HFFc6 (cell line): ENCODE measurements at regions not wholly inside any gene's neighbourhood (a gene's known extent, or its start where the extent isn't known, plus 50 kb on each side); places are given as distances from the start of the nearest gene placed in this dataset.
"Not testable (repeated sequence)": the region's sequence is repeated elsewhere in the genome, so short reads cannot be mapped to it uniquely, and the experiment has no call there.

ENCODE experiments used
- DNase-seq: peaks from one replicate; pipeline ENCODE4 v3.0.0-alpha.2; 2018
- H3K27ac Mint-ChIP-seq: 2 replicates; pipeline ENCODE4 v1.8.0; 2020; ENCODE audit warnings: mild to moderate bottlenecking, mixed read lengths
- H3K27me3 Mint-ChIP-seq: 2 replicates; pipeline ENCODE4 v1.8.0; 2021; ENCODE audit warnings: mild to moderate bottlenecking, moderate library complexity, mixed read lengths; ENCODE audit not compliant: insufficient read depth
- H3K36me3 Mint-ChIP-seq: 2 replicates; pipeline ENCODE4 v1.8.0; 2021; ENCODE audit warnings: low read depth, mixed read lengths
- H3K4me1 Mint-ChIP-seq: 2 replicates; pipeline ENCODE4 v1.8.0; 2020; ENCODE audit warnings: low read depth, mixed read lengths
- H3K4me3 Mint-ChIP-seq: 2 replicates; pipeline ENCODE4 v1.8.0; 2020; ENCODE audit warnings: mild to moderate bottlenecking, moderate library complexity, mixed read lengths
- H3K9me3 Mint-ChIP-seq: 2 replicates; pipeline ENCODE4 v1.8.0; 2020; ENCODE audit warnings: mild to moderate bottlenecking, mixed read lengths

DNA sequence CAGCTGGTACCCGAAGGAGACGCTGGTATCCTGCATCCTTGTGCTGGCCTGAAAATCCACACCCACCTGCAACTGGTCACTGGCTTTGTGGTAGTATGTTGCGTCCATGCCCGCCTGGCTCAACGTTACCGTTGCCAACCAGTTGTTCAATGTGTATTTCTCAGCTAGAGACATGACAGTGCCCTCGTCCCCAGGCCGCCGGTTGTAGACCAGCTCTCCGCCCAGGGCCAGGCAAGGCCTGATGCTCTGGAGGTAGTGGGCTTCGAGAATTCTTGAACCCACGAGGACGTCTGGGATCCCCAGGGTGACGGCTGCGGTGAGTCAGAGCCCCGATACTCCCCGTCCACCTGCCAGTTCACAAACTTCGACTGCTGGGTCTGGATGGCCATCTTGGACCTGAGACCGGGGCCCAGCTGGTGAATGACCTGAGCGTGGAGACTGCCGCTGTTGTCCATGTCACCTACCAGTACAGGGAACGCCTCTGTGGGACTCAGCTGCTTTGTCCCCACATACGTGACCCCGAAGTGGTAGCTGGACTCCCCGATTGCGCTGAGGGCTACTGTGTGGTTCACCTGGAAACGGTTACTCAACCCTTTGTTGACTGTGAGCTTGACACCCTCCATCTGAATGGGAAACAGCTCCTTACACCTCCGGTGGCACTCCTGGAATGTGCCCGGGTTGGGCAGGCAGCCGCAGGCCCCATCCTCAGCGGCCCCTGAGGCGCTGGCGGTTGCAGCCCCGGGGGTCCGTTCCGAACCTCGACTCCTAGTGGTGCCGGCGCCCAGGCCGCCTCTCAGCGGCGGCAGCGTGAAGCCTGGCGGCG lies 165.0 kb downstream of the POTEM start:
- H3K4me1 Mint-ChIP-seq: not testable (repeated sequence)

DNA sequence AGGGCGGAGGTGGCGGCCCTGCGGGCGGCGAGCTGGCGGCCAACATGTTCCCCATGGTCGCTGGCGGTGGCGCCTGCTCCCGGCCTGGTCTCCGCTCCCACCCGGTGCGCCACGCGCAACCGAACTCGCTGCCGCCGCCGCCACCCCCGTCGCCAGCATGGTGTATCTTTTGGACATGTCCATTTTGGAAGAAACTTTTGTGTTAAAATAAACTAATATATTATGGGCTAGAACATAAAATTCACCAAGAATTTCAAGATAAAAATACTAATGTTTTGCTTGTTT lies 165.5 kb downstream of the POTEM start:
- H3K9me3 Mint-ChIP-seq, H3K4me1 Mint-ChIP-seq, H3K36me3 Mint-ChIP-seq: not testable (repeated sequence)

More for the DNA sequence above, 165.0 kb downstream of the POTEM start:
- not testable (repeated sequence) for H3K27me3 Mint-ChIP-seq, H3K4me3 Mint-ChIP-seq, H3K9me3 Mint-ChIP-seq, H3K36me3 Mint-ChIP-seq, DNase-seq, H3K27ac Mint-ChIP-seq

DNA sequence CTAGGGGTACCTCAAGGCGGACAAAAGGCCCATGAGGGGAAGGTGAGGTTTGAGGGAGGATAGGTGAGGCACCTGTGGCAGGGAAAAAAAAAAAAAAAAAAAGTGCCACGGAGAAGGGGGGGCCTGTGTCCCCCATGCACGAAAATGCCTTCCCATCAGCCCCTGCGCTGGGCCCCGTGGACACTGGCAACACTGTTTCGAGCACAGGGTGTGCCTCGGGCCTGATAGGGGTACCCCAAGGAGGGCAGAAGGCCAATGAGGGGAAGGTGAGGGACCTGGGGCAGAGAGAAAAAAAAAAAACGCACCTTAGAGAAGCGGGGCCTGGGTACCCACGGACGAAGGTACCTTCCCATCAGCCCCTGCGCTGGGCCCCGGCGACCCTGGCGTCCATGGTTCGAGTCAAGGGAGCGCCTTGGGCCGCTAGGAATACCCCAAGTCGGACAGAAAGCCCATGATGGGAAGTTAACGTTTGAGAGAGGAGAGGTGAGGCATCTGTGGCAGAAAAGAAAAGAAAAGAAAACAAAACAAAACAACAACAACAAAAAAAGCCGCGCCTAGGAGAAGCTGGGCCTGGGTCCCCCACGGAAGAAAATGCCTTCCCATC lies 190.0 kb downstream of the POTEM start:
- not testable (repeated sequence) for H3K9me3 Mint-ChIP-seq, H3K27ac Mint-ChIP-seq, H3K4me3 Mint-ChIP-seq, H3K4me1 Mint-ChIP-seq, H3K27me3 Mint-ChIP-seq, H3K36me3 Mint-ChIP-seq, DNase-seq

More for the DNA sequence above, 165.5 kb downstream of the POTEM start:
- not testable (repeated sequence) for H3K27ac Mint-ChIP-seq, H3K4me3 Mint-ChIP-seq, H3K27me3 Mint-ChIP-seq, DNase-seq

DNA sequence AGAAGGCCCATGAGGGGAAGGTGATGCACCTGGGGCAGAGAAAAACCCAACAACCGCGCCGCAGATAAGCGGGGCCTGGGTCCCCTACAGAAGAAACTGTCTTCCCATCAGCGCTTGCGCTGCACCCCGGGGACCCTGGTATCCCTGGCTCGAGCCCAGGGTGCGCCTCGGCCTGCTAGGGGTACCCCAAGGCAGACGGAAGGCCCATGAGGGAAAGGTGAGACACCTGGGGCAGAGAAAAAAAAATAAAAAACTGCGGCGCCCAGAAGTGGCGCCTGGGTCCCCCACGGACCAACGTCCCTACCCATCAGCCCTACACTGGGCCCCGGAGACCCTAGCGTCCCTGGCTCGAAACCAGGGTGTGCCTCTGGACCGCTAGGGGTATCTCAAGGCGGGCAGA lies 190.8 kb downstream of the POTEM start:
- H3K4me3 Mint-ChIP-seq, DNase-seq, H3K9me3 Mint-ChIP-seq, H3K27ac Mint-ChIP-seq, H3K4me1 Mint-ChIP-seq, H3K27me3 Mint-ChIP-seq, H3K36me3 Mint-ChIP-seq: not testable (repeated sequence)

DNA sequence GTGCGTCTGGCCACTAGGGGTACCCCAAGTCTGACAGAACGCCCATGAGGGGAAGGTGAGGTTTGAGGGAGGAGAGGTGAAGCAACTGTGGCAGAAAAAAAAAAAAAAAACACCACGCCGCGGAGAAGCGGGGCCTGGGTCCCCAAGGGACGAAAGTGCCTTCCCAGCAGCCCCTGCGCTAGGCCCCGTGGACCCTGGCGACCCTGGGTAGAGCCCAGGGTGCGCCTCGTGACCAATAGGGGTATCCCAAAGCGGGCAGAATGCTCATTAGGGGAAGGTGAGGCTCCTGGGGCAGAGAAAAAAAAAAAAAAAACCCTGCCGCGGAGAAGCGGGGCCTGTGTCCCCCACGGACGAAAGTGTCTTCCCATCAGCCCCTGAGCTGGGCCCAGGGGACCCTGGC lies 191.4 kb downstream of the POTEM start:
- H3K9me3 Mint-ChIP-seq, DNase-seq, H3K4me3 Mint-ChIP-seq, H3K4me1 Mint-ChIP-seq, H3K36me3 Mint-ChIP-seq, H3K27ac Mint-ChIP-seq, H3K27me3 Mint-ChIP-seq: not testable (repeated sequence)

DNA sequence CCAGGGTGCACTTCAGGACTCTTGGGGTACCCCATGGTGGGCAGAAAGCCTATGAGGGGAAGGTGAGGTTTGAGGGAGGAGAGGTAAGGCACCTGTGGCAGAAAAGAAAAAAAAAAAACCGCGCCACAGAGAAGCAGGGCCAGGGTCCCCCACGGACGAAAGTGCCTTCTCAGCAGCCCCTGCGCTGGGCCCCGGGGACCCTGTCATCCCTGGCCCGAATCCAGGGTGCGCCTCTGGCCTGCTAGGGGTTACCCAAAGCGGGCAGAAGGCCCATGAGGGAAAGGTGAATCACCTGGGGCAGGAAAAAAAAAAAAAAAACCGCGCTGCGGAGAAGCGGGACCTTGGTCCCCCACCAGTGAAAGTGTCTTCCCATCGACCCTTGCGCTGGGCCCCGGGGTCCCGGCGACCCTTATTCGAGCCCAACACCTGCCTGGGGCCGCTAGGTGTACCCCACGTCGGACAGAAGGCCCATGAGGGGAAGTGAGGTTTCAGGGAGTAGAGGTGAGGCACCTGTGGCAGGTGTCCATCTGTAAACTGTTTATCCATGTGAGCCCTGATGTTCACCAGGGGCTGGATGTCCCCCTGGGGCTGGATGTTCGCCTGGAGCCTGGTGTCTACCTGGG lies 191.9 kb downstream of the POTEM start:
- not testable (repeated sequence) for H3K27ac Mint-ChIP-seq, H3K27me3 Mint-ChIP-seq, H3K36me3 Mint-ChIP-seq, DNase-seq, H3K4me1 Mint-ChIP-seq, H3K4me3 Mint-ChIP-seq, H3K9me3 Mint-ChIP-seq

DNA sequence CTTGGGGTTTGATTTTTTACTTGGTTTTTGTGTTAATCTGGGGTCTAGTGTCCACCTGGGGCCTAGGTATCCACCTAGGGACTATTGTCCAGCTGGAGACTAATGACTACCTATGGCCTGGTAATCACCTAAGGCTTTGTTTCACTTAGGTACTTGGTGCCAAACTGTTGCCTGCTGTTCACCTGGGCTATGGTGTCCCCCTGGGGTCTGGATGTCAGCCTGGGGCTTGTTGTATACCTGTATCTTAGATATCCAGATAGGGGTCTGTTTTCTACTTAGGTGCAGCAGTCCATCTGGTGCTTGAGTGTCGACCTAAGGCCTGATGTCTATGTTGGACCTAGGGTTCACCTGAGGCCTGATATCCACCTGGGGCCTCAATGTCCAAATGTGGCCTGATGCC lies 193.1 kb downstream of the POTEM start:
- DNase-seq, H3K4me1 Mint-ChIP-seq, H3K9me3 Mint-ChIP-seq, H3K27ac Mint-ChIP-seq, H3K27me3 Mint-ChIP-seq, H3K36me3 Mint-ChIP-seq, H3K4me3 Mint-ChIP-seq: not testable (repeated sequence)

DNA sequence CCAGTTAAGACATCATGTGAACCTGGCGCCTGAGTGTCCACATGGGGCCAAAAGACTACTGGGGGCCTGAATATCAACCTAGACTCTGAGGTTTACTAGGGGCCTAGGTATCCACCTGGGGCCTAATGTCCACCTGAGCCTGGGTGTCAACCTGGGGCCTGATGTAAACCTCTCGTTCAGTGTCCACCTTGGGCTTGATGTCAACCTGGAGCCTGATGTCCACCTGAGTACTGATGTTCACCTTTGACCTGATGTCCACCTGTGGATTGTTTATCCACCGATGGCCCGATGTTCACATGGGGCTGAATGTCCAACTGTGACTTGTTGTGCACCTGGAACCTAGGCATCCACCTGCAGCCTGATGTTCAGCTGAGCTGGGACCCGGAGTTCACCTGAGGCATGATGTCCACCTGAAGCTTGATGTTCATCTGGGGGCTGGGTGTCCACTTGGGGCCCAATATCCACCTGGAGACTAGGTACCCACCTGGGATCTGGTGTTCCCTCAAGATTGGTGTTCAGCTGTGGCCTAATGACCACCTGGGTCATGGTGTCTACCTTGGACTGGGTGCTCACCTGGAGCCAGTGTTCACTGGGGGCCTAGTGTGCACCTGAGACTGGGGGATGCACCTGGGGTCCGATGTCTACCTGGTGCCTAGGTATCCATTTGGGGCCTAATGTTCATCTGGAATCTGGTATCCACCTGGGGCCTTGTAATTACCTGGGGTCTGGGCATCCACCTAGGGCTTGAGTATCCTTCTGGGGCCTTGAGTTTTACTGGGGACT lies 194.2 kb downstream of the POTEM start:
- not testable (repeated sequence) for H3K4me1 Mint-ChIP-seq, H3K27ac Mint-ChIP-seq, DNase-seq, H3K4me3 Mint-ChIP-seq, H3K9me3 Mint-ChIP-seq, H3K27me3 Mint-ChIP-seq, H3K36me3 Mint-ChIP-seq

DNA sequence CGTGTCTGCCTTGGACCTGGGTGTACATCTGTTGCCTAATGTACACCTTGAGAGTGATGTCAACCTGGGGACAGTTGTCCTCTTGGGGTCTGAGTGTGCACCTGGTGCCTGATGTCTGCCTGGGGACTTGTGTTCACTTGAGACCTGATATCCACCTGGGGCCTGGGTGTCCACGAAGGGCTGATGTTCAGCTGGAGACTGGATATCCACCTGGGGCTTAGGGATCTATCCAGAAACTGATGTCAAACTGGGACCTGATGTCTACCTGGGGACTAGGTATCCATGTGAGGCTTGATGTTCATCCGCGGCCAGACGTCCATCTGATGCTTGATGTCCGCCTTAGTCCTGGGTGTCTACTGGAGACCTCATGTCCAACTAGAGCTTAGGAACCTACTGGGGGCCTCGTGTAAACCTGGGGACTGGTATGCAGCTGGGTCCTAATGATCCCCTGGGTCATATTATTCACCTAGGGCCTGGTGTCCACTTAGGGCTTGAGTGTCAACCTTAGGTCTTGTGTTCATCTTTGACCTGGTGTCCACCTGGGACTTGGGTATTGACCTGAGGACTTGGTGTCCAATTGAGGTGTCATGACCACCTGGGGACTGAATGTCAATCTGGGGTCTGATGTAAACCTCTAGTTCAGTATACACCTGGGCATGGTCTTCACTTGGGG lies 194.9 kb downstream of the POTEM start:
- DNase-seq, H3K9me3 Mint-ChIP-seq, H3K36me3 Mint-ChIP-seq, H3K4me3 Mint-ChIP-seq, H3K27ac Mint-ChIP-seq, H3K4me1 Mint-ChIP-seq, H3K27me3 Mint-ChIP-seq: not testable (repeated sequence)

DNA sequence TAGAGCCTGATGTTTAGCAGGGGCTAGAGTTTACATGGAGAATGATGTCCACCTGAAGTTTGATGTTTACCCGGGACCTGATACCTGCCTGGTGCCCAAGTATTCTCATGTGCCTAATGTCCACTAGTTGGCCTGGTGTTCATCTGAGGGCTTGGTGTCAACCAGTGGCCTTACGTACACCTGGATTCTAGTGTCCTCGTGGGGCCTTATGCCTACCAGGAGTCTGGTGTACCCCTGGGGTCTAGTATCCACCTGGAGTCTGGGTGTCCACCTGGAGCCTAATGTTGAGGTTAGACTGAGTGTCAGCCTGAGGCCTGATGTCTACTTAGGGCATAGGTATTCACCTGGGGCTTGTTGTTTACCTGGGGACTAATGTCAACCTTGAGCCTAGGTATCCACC lies 195.7 kb downstream of the POTEM start:
- not testable (repeated sequence) for H3K27me3 Mint-ChIP-seq, H3K36me3 Mint-ChIP-seq, DNase-seq, H3K4me1 Mint-ChIP-seq, H3K4me3 Mint-ChIP-seq, H3K27ac Mint-ChIP-seq
- H3K9me3 Mint-ChIP-seq: peaks cover 15% of the 10 kb centered on the region

DNA sequence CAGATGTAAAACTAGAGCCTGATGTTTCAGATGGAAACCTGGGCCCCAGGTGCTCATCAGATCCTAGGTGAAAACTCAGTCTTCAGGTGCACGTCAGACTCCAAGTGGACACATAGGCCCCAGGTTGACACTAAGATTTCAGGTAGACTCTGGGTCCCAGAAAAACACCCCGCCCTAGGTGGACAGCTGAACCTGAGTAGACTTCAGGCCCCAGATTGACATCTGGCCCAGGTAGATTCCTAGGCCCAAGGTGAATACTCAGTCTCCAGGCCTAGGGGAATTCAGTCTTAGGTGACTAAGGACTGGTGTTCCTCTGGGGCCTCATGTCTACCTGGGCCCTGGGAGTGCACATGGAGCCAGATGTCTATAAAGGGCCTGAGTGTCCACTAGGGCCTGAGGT lies 196.7 kb downstream of the POTEM start:
- not testable (repeated sequence) for DNase-seq, H3K36me3 Mint-ChIP-seq, H3K4me1 Mint-ChIP-seq, H3K4me3 Mint-ChIP-seq, H3K27me3 Mint-ChIP-seq, H3K27ac Mint-ChIP-seq
- peaks cover 22% of the 10 kb centered on the region for H3K9me3 Mint-ChIP-seq

DNA sequence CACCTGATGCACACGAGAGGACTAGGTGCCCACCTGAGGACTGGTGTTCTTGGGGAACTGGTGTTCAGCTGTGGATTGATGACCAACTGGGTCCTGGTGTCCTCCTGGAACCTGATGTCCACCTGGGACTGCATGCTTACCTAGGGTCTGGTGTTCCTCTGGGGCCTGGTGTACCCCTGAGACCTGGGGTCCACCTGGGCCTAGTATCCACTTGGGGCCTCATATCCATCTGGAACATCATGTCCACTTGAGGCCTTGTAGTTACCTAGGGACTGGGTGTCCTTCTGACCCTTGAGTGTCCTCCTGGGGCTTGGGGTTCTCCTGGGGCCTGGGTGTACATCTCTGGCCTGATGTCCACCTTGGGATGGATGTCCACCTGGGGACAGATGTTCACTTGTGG lies 197.2 kb downstream of the POTEM start:
- not testable (repeated sequence) for H3K27me3 Mint-ChIP-seq, H3K36me3 Mint-ChIP-seq, H3K27ac Mint-ChIP-seq, H3K4me3 Mint-ChIP-seq, DNase-seq, H3K4me1 Mint-ChIP-seq
- peaks cover 27% of the 10 kb centered on the region for H3K9me3 Mint-ChIP-seq

DNA sequence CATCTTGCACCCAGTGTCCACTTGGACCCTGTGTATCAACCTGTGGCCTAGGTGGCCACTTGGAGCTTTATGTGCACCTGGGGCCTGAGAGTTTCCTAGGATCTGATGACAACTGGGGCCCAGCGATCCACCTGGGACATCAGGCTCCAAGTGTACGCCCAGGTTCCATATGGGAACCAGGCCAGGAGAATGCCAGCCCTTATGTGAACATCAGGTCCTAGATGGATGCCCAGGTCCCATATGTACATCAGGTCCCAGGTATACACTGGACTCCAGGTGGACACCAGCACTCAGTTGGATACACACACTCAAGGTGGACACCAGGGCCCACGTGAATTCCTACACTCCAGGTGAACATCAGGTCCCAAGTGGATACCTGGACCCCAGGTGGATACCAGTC lies 198.8 kb downstream of the POTEM start:
- H3K4me3 Mint-ChIP-seq, DNase-seq, H3K27me3 Mint-ChIP-seq, H3K36me3 Mint-ChIP-seq, H3K4me1 Mint-ChIP-seq, H3K27ac Mint-ChIP-seq: not testable (repeated sequence)
- H3K9me3 Mint-ChIP-seq: peaks cover 33% of the 10 kb centered on the region
